ENCODE measurements at regions not wholly inside any gene's neighbourhood (a gene's known extent, or its start where the extent isn't known, plus 50 kb on each side); places are given as distances from the start of the nearest gene placed in this dataset.

DNA sequence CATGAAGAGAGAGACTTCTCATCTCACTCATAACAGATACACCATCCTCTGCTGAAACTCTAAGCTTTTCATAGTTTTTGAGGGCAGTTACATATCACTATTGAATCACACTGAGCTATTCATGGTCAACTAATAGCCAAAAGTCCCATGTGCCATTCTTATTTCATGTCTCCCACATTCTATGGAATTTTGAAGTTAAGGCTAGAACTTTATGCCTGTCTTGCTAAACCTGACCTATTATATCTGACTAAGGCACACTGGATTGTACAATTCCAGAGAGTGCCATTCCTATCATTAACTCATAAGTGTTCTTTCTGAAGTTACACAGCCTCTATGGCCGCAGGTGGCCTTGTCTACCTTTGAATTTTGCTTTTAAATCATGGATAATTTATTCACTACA lies 254.3 kb downstream of the PTPRC start:
- TF ChIP-seq CTCF (IDR thresholded peaks at IDR 0.05; ENCODE audit: insufficient read depth, low read length, poor library complexity, severe bottlenecking), result no peak
- TF ChIP-seq EZH2phosphoT487 (conservative IDR thresholded peaks at IDR 0.05; ENCODE audit: low read length), result no peak
